GM18861 (cell line): ENCODE measurements at regions not wholly inside any gene's neighbourhood (a gene's known extent, or its start where the extent isn't known, plus 50 kb on each side); places are given as distances from the start of the nearest gene placed in this dataset.
"Not testable (repeated sequence)": the region's sequence is repeated elsewhere in the genome, so short reads cannot be mapped to it uniquely, and the experiment has no call there.

Experiments
- ATAC-seq: cut with Tn5 transposase; IDR thresholded peaks from one replicate; pipeline ENCODE4 v1.9.1; 2021; ENCODE audit not compliant: unreplicated experiment

GRCh38 chr10:8830876-8831275, 776.4 kb downstream of the GATA3 start:
- ATAC-seq, result no peak

DNA sequence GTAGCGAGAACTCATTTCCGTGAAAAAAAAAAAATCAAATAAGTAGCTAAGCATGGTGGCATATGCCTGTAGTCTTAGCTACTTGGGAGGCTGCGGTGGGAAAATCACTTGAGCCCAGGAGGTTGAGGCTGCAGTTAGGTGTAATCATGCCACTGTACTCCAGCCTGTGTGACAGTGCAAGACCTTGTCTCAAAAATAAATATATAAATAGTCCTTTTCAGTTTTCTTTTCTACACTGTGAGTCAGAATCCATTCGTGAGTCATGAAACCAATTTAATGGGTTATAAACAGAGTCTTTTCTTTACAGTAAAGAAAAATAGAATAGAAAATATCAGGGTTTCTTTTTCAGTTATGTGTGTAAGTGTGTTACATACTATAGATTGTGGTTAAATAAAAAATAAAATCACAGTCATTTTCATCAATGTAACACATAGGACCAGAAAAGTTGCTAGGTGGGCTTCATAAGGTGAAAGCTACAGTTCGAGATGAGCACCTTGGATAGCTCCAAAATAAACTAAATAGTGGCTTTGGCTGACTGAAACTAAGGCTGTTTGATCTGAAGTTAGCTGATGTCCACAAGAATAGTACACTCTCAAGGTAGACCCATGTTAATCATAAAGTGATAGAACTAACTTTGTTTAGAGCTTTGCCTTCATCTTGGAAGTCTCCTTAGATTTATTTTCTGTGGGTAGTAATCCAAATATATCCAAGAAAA, 781.1 kb downstream of the GATA3 start:
- no peak for ATAC-seq

GRCh38 chr10:8840356-8840755, 785.9 kb downstream of the GATA3 start:
- ATAC-seq, result no peak

DNA sequence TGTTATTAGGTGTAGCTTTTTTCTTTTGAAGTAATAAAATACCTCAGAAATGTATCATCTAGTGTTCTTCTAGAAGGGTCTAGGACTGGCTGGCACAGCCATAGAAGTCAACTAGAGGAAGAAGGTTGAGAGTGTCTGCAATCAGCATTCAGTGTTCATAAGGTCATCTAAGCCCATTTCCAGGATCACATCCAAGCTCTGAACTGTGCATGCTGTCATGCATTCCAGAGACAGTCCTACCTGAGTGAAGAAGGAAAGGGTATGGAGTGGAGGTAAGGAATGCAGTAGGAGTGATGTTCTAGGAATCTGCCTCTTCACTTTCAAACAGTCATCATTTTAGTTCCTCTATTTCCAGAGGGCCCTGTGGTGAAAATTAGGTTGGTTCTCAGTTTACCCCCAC, 789.7 kb downstream of the GATA3 start:
- ATAC-seq, result no peak

DNA sequence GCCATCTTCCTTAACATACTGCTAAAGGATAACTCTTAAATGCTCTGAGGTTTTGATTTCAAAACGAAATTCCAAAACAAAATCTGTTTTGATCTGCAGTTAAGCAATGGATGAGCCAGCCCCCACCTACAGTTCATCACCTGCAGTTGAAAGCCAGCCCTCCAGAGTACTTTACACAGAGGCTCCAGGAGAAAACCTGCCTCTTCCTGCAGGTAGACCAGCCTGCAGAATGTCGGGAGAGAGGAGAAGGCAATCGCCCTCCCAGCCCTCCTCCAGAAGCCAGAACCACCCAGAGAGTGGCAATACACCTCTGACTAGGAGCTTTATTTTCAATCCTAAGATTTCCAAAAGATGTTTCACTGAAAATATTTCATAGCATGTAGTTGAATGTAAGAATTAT, 798.1 kb downstream of the GATA3 start:
- no peak for ATAC-seq

- ATAC-seq, result no peak
Observed at GRCh38 chr10:8853048-8853447, 798.6 kb downstream of the GATA3 start.

DNA sequence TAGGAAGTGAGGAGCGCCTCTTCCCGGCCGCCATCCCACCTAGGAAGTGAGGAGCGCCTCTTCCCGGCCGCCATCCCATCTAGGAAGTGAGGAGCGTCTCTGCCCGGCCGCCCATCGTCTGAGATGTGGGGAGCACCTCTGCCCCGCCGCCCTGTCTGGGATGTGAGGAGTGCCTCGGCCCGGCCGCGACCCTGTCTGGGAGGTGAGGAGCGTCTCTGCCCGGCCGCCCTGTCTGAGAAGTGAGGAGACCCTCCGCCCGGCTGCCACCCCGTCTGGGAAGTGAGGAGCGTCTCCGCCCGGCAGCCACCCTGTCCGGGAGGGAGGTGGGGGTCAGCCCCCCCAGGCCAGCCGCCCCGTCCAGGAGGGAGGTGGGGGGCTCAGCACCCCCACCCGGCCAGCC, 814.4 kb downstream of the GATA3 start:
- not testable (repeated sequence) for ATAC-seq

GRCh38 chr10:8873310-8873709, 818.8 kb downstream of the GATA3 start:
- no peak for ATAC-seq

GRCh38 chr10:8874268-8874667, 819.8 kb downstream of the GATA3 start:
- no peak for ATAC-seq

DNA sequence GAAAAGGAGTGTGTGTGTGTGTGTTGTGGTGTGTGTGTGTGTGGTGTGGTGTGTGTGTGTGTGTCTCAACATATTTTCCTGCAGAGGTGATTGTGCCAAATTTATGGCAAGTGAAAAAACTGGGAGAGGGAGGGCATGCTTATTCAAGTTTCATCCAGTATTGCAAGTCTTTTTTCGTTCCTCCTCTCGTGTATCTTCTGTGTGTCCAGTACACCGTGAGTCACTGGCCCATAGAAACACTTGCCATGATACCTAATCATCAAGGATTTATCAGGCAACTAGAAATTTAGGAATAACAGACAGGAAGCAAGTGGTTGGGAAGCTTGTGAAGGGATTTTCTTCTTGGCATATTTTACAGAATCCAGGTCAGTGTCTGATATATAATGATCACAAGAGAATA, 820.5 kb downstream of the GATA3 start:
- ATAC-seq, result no peak

GRCh38 chr10:8876171-8876570, 821.7 kb downstream of the GATA3 start:
- no peak for ATAC-seq

GRCh38 chr10:8889538-8889937, 835.0 kb downstream of the GATA3 start:
- ATAC-seq, result no peak

DNA sequence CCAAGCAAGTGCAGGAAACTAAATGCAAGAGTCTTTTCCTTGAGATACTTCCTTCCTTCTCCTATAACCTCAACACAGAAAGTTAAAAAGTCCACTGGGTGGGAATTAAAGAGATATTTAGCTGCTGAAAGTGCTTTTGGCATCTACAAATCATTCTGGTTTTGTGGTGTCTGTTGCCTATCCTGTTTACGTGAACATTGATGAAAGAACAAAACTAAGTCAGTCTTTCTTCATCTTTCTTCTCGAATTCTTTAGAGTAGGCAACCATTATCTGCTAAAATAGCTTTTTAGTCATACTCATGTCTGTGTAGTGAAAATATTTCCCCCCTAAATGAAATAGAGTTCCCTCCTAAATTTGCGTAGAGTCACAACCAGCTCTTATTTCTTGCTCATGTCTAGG, 838.6 kb downstream of the GATA3 start:
- no peak for ATAC-seq

DNA sequence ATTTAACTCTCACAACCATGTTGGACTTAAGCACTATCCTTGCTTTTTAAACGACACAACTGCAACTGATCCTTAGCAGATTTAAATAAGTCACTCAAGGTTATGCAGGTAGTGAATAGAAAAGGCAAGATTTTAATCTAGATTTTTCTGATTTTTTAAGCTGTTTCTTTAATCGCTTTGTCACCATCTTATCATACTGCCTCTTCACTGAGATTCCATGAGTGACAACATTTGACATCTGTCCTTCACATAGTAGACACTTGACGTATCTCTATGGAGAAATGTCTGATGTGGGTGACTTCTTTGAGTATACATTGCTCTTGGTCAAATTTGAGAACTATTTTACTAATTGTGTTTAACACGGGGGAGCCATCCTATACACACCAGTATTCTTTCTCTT, 839.7 kb downstream of the GATA3 start:
- ATAC-seq, result no peak

GRCh38 chr10:8897769-8898168, 843.3 kb downstream of the GATA3 start:
- no peak for ATAC-seq

GRCh38 chr10:8898745-8899330, 844.4 kb downstream of the GATA3 start:
- ATAC-seq, result no peak

DNA sequence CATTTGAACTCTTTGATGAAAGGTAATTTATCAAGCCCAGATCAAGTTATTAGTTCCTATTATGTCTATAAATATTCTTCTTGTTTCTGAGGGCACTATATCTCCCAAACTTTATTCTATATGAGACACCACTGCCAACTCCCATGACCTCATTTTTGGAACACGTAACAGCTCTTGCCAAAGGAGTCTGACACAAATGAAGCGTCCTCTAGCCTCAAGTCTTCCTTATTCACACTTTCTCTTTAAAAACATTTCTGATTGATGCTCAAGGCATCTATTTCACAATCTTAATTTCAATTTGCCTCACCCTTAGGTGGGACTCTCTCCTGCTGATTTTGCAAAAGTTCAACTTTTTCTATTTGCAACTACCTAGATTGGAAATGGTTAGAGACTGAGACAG, 848.4 kb downstream of the GATA3 start:
- ATAC-seq, result no peak

- no peak for ATAC-seq
Observed at GRCh38 chr10:8908013-8908412, 853.5 kb downstream of the GATA3 start.

GRCh38 chr10:8910314-8910713, 855.8 kb downstream of the GATA3 start:
- ATAC-seq, result no peak

DNA sequence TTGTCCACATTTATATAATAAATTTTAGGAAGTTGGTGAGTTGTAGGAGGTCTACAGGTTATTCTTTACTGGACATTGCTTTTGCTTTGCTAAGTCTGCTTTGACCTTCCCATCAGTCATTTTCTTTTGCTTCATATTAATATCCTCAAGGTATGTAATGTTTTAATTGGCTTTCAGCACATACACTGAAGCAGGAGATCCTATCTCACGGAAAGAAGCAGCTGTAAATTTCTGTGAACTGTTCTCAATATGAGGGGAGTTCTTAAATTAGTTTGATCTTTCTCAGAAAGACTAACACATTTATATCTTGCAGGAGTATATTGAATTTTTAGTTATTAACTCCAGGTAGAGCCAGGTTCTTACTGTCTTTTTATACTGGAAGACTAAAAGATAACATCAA, 856.5 kb downstream of the GATA3 start:
- no peak for ATAC-seq

- no peak for ATAC-seq
Observed at GRCh38 chr10:8912108-8912507, 857.6 kb downstream of the GATA3 start.

GRCh38 chr10:8913720-8914119, 859.2 kb downstream of the GATA3 start:
- no peak for ATAC-seq

DNA sequence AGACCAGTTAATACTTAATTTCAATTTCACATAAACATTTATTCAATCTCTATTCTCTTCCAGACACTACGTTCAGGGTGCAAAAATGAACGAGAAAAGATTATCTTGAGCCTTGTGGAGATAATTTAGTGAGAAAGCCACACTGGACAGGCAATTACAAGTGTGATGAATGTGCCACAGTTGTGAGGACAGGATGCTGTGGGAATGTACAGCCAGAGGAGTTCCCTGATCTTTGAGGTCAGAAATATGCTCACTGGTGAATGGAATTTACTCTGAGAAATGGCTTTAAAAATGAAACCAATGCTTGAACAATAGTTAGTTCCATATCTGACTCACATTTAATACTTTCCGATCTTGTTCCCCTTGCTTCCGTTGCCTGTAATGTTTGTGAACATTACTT, 864.8 kb downstream of the GATA3 start:
- no peak for ATAC-seq
